Gastroesophageal sphincter (tissue), 3 donors: ENCODE measurements at regions not wholly inside any gene's neighbourhood (a gene's known extent, or its start where the extent isn't known, plus 50 kb on each side); places are given as distances from the start of the nearest gene placed in this dataset.
"Not testable (repeated sequence)": the region's sequence is repeated elsewhere in the genome, so short reads cannot be mapped to it uniquely, and the experiment has no call there.

Source experiments
- POLR2A ChIP-seq, 2 donors: fragments of 450-650 bp; IDR thresholded peaks; one replicate each; pipeline ENCODE4 v1.6.1; 2017; ENCODE audit warnings: antibody characterized with exemption in 2 of 2, mild to moderate bottlenecking in 2 of 2, moderate library complexity in 1 of 2
- POLR2AphosphoS5 ChIP-seq: sonication (generic); formaldehyde crosslinking; IDR thresholded peaks from one replicate; pipeline ENCODE4 v1.6.1; 2017; ENCODE audit warnings: antibody characterized with exemption
- TF ChIP-seq, protein P1 (sequence below), 4 experiments: fragments of 200-600 bp in 2 of 4; fragments of 450-650 bp in 2 of 4; sonication (generic) in 1 of 4; IDR thresholded peaks; one replicate each; pipeline ENCODE4 v1.5.1; 2017 to 2019; ENCODE audit warnings: antibody characterized with exemption in 4 of 4, mild to moderate bottlenecking in 2 of 4, moderate library complexity in 2 of 4

DNA sequence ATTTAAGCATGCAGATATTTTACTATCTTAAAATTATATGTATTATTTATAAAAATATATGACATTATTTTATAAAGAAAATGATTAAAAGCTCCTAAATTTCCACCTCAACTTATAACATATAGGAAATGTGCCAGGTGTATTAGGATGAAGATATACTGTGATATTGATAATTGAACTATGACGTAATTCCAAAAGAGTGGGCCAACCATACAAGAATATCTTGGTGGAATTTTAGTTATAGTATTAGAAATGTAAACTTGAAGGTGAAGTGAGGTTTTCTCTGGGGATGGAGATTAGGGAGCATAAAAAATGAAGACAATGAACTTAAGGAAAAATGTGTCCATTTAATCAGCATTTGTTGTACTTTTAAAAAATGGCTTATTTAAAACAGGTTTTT lies 1471.2 kb downstream of the KHDRBS2 start:
- TF ChIP-seq POLR2AphosphoS5; POLR2A (IDR thresholded peaks at IDR 0.05): not testable (repeated sequence)
- TF ChIP-seq, protein P1, sequence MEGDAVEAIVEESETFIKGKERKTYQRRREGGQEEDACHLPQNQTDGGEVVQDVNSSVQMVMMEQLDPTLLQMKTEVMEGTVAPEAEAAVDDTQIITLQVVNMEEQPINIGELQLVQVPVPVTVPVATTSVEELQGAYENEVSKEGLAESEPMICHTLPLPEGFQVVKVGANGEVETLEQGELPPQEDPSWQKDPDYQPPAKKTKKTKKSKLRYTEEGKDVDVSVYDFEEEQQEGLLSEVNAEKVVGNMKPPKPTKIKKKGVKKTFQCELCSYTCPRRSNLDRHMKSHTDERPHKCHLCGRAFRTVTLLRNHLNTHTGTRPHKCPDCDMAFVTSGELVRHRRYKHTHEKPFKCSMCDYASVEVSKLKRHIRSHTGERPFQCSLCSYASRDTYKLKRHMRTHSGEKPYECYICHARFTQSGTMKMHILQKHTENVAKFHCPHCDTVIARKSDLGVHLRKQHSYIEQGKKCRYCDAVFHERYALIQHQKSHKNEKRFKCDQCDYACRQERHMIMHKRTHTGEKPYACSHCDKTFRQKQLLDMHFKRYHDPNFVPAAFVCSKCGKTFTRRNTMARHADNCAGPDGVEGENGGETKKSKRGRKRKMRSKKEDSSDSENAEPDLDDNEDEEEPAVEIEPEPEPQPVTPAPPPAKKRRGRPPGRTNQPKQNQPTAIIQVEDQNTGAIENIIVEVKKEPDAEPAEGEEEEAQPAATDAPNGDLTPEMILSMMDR (IDR thresholded peaks at IDR 0.05): not testable (repeated sequence)
